ENCODE measurements at regions not wholly inside any gene's neighbourhood (a gene's known extent, or its start where the extent isn't known, plus 50 kb on each side); places are given as distances from the start of the nearest gene placed in this dataset.

DNA sequence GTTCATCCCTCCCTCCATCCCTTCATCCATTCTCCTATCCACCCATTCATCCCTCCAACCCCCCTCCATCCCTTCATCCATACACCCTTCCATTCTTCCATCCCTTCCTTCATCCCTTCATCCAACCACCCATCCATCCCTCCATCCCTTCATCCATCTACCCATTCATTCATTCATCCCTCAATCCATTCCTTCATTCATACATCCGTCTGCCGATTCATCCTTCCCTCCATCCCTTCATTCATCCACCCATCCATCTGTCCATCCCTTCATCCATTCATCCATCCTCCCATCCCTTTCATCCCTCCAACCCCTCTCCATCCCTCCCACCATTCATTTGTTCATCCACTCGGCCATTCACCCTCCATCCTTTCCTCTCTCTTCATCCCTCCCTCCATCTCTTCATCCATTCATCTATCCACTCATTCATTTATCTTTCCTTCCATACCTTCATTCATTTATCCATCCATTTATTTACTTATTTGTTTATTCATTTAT is 95.7 kb downstream of the FOXL1 start:
- TF ChIP-seq, protein P1, sequence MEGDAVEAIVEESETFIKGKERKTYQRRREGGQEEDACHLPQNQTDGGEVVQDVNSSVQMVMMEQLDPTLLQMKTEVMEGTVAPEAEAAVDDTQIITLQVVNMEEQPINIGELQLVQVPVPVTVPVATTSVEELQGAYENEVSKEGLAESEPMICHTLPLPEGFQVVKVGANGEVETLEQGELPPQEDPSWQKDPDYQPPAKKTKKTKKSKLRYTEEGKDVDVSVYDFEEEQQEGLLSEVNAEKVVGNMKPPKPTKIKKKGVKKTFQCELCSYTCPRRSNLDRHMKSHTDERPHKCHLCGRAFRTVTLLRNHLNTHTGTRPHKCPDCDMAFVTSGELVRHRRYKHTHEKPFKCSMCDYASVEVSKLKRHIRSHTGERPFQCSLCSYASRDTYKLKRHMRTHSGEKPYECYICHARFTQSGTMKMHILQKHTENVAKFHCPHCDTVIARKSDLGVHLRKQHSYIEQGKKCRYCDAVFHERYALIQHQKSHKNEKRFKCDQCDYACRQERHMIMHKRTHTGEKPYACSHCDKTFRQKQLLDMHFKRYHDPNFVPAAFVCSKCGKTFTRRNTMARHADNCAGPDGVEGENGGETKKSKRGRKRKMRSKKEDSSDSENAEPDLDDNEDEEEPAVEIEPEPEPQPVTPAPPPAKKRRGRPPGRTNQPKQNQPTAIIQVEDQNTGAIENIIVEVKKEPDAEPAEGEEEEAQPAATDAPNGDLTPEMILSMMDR (conservative IDR thresholded peaks at IDR 0.05; ENCODE audit: low read depth, low read length), result no peak
- TF ChIP-seq EZH2 (IDR thresholded peaks at IDR 0.05; ENCODE audit: borderline replicate concordance, low read depth, low read length, poor library complexity, severe bottlenecking), result no peak
